HG03432 (cell line): ENCODE measurements at regions not wholly inside any gene's neighbourhood (a gene's known extent, or its start where the extent isn't known, plus 50 kb on each side); places are given as distances from the start of the nearest gene placed in this dataset.

Experiments
- ATAC-seq: cut with Tn5 transposase; IDR thresholded peaks from one replicate; pipeline ENCODE4 v1.9.1; 2021; ENCODE audit warnings: mild to moderate bottlenecking, moderate library complexity; ENCODE audit not compliant: unreplicated experiment

- no peak for ATAC-seq
Observed at GRCh38 chr4:14583331-14583730, 418.9 kb upstream of the CPEB2 start.

- ATAC-seq, result no peak
Observed at GRCh38 chr4:14583752-14584151, 418.5 kb upstream of the CPEB2 start.

- ATAC-seq, result no peak
Observed at GRCh38 chr4:14592950-14593349, 409.3 kb upstream of the CPEB2 start.

- ATAC-seq, result no peak
Observed at GRCh38 chr4:14596028-14596427, 406.3 kb upstream of the CPEB2 start.

- ATAC-seq, result no peak
Observed at GRCh38 chr4:14596437-14596836, 405.8 kb upstream of the CPEB2 start.

- no peak for ATAC-seq
Observed at GRCh38 chr4:14596904-14597303, 405.4 kb upstream of the CPEB2 start.

GRCh38 chr4:14602206-14602605 is 400.1 kb upstream of the CPEB2 start:
- ATAC-seq, result no peak

GRCh38 chr4:14607001-14607400 is 395.3 kb upstream of the CPEB2 start:
- no peak for ATAC-seq

GRCh38 chr4:14607578-14607977 is 394.7 kb upstream of the CPEB2 start:
- ATAC-seq, result no peak

- ATAC-seq, result no peak
Observed at GRCh38 chr4:14608630-14609029, 393.7 kb upstream of the CPEB2 start.

- no peak for ATAC-seq
Observed at GRCh38 chr4:14614840-14615239, 387.4 kb upstream of the CPEB2 start.

GRCh38 chr4:14615671-14616070 is 386.6 kb upstream of the CPEB2 start:
- no peak for ATAC-seq

- ATAC-seq, result no peak
Observed at GRCh38 chr4:14620567-14621141, 381.6 kb upstream of the CPEB2 start.

GRCh38 chr4:14621731-14622463 is 380.4 kb upstream of the CPEB2 start:
- no peak for ATAC-seq

- no peak for ATAC-seq
Observed at GRCh38 chr4:14627038-14627437, 375.2 kb upstream of the CPEB2 start.

GRCh38 chr4:14631806-14632440 is 370.4 kb upstream of the CPEB2 start:
- no peak for ATAC-seq

GRCh38 chr4:14636563-14636962 is 365.7 kb upstream of the CPEB2 start:
- ATAC-seq, result no peak

GRCh38 chr4:14640476-14640875 is 361.8 kb upstream of the CPEB2 start:
- ATAC-seq, result no peak

- no peak for ATAC-seq
Observed at GRCh38 chr4:14641871-14642270, 360.4 kb upstream of the CPEB2 start.

- ATAC-seq, result no peak
Observed at GRCh38 chr4:14644580-14645282, 357.6 kb upstream of the CPEB2 start.

- ATAC-seq, result no peak
Observed at GRCh38 chr4:14646831-14647230, 355.4 kb upstream of the CPEB2 start.

- no peak for ATAC-seq
Observed at GRCh38 chr4:14650127-14650526, 352.2 kb upstream of the CPEB2 start.
